Neural cell (in vitro differentiated cells): ENCODE measurements at regions not wholly inside any gene's neighbourhood (a gene's known extent, or its start where the extent isn't known, plus 50 kb on each side); places are given as distances from the start of the nearest gene placed in this dataset.

Experiments used
- POLR2AphosphoS5 ChIP-seq: IDR thresholded peaks from 2 replicates; pipeline ENCODE4 v1.6.1; 2012
- RAD21 ChIP-seq: fragments of 450-650 bp; conservative IDR thresholded peaks from 2 replicates; pipeline ENCODE4 v1.6.1; 2014; ENCODE audit warnings: antibody characterized with exemption, mild to moderate bottlenecking, moderate library complexity

- TF ChIP-seq POLR2AphosphoS5 = no peak
- TF ChIP-seq RAD21 = no peak
Measured at GRCh38 chr5:120231563-120231962, 232.5 kb upstream of the PRR16 start.
